ENCODE measurements at regions not wholly inside any gene's neighbourhood (a gene's known extent, or its start where the extent isn't known, plus 50 kb on each side); places are given as distances from the start of the nearest gene placed in this dataset.

DNA sequence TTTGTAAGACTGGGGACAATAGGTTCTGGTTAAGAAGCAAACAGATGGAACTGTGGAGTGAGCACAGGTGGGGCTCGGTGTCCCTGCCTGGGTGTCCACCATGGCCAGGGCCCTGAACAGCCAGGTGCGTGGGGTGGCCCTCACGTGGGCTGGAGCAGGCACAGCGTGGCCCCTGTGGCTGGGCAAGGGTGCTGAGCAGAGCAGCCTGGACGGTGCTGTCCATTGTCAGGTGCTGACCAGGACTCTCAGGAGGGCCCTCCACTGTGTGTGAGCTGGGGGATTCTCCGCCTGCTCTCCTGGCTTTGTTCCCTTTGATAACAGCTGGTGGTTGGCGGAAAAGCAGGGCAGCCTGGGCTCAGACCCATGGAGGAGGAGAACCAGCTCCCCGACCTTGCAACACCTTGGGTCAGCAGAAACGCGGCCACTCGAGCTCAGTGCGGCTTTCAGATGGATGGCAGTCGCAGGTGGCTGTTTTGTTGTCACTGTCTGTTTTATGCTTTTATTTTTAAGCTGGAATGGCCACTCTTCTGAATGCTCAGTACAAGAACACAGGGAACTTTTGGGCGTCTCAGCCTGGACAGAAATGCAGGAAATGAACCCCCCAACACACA lies 273.9 kb upstream of the ADARB2 start:
- TF ChIP-seq CTCF (IDR thresholded peaks at IDR 0.05; ENCODE audit: unreplicated experiment): no peak
- Mint-ChIP-seq H3K9me3 (ENCODE audit: low read depth) (peaks cover 2% of the 10 kb centered on the region), H3K4me1 (ENCODE audit: low read depth) (no peaks in the 10 kb centered on the region), H3K27ac (no peak overlapping the region), H3K27me3 (peaks cover 11% of the 10 kb centered on the region), H3K36me3 (ENCODE audit: insufficient read depth) (no peaks in the 10 kb centered on the region), H3K4me3 (ENCODE audit: low read depth) (no peak overlapping the region)
- peak; percentile 36 for DNase-seq (ENCODE audit: low spot score, unreplicated experiment)

DNA sequence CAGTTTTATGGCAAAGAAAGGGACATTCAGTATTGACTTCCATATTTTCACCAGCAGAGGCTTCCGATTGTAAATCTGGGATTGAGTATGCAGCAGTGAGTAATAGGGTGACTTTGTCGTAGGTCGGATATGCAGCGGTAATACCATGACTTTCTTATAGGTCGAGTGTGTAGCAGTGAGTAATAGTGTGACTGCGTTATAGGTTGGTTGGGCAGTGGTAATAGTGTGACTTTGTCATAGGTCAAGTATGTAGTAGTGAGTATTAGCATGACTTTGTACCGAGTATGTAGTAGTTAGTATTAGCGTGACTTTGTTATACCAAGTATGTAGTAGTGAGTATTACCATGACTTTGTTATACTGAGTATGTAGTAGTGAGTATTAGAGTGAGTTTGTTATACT lies 268.2 kb upstream of the ADARB2 start:
- TF ChIP-seq CTCF (IDR thresholded peaks at IDR 0.05; ENCODE audit: unreplicated experiment): no peak
- no peak overlapping the region for H3K4me3 Mint-ChIP-seq (ENCODE audit: low read depth)
- H3K36me3 Mint-ChIP-seq (ENCODE audit: insufficient read depth): no peaks in the 10 kb centered on the region
- DNase-seq (ENCODE audit: low spot score, unreplicated experiment): no peak
- H3K27me3 Mint-ChIP-seq: peaks cover 11% of the 10 kb centered on the region
- H3K4me1 Mint-ChIP-seq (ENCODE audit: low read depth): no peaks in the 10 kb centered on the region
- peaks cover 2% of the 10 kb centered on the region for H3K9me3 Mint-ChIP-seq (ENCODE audit: low read depth)
- H3K27ac Mint-ChIP-seq: no peak overlapping the region

GRCh38 chr10:1992930-1993329 lies 255.6 kb upstream of the ADARB2 start:
- Mint-ChIP-seq H3K36me3 (ENCODE audit: insufficient read depth) (no peaks in the 10 kb centered on the region), H3K27me3 (no peaks in the 10 kb centered on the region), H3K4me3 (ENCODE audit: low read depth) (no peak overlapping the region), H3K27ac (no peak overlapping the region), H3K4me1 (ENCODE audit: low read depth) (peaks cover 3% of the 10 kb centered on the region), H3K9me3 (ENCODE audit: low read depth) (peaks cover 5% of the 10 kb centered on the region)
- TF ChIP-seq CTCF (IDR thresholded peaks at IDR 0.05; ENCODE audit: unreplicated experiment): no peak
- no peak for DNase-seq (ENCODE audit: low spot score, unreplicated experiment)

DNA sequence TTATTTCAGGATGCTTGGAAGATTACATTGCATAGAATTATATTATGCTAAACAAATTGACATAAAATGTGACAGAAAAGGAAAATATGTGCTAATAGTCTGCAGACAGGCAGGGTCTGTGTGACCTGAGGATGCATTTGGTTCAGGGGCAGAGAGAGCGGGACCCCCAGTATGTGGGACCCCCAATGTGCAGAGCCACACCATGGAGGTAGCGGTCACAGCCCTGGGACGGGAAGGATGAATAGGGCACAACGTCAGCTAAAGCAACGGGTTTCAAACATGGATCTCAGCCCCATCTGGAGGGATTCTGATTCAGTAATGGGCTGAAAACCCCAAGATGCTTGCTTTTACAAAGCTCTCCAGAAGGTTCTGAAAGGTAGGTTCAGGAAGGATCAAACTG lies 251.8 kb upstream of the ADARB2 start:
- H3K4me3 Mint-ChIP-seq (ENCODE audit: low read depth): no peak overlapping the region

GRCh38 chr10:1981976-1982375 lies 244.7 kb upstream of the ADARB2 start:
- TF ChIP-seq CTCF (IDR thresholded peaks at IDR 0.05; ENCODE audit: unreplicated experiment): no peak
- H3K36me3 Mint-ChIP-seq (ENCODE audit: insufficient read depth): no peaks in the 10 kb centered on the region
- H3K27ac Mint-ChIP-seq: no peak overlapping the region
- peaks cover 7% of the 10 kb centered on the region for H3K27me3 Mint-ChIP-seq
- H3K9me3 Mint-ChIP-seq (ENCODE audit: low read depth): no peaks in the 10 kb centered on the region
- no peaks in the 10 kb centered on the region for H3K4me1 Mint-ChIP-seq (ENCODE audit: low read depth)
- H3K4me3 Mint-ChIP-seq (ENCODE audit: low read depth): no peak overlapping the region
- no peak for DNase-seq (ENCODE audit: low spot score, unreplicated experiment)

More for the DNA sequence above, 251.8 kb upstream of the ADARB2 start:
- DNase-seq (ENCODE audit: low spot score, unreplicated experiment): no peak
- Mint-ChIP-seq H3K27me3 (no peaks in the 10 kb centered on the region), H3K4me1 (ENCODE audit: low read depth) (peaks cover 3% of the 10 kb centered on the region), H3K27ac (no peak overlapping the region), H3K9me3 (ENCODE audit: low read depth) (peaks cover 5% of the 10 kb centered on the region), H3K36me3 (ENCODE audit: insufficient read depth) (no peaks in the 10 kb centered on the region)
- TF ChIP-seq CTCF (IDR thresholded peaks at IDR 0.05; ENCODE audit: unreplicated experiment): no peak
